AML-193 (cell line): ENCODE measurements at regions not wholly inside any gene's neighbourhood (a gene's known extent, or its start where the extent isn't known, plus 50 kb on each side); places are given as distances from the start of the nearest gene placed in this dataset.

Experiments used
- DNase-seq, 2 experiments: peaks; one replicate each; lab custom pipeline; 2025; lab: John Stamatoyannopoulos, UW

GRCh38 chr14:97298736-97299135 is 501.6 kb downstream of the VRK1 start:
- no peak for DNase-seq

GRCh38 chr14:97299661-97300060 is 502.5 kb downstream of the VRK1 start:
- no peak for DNase-seq

DNA sequence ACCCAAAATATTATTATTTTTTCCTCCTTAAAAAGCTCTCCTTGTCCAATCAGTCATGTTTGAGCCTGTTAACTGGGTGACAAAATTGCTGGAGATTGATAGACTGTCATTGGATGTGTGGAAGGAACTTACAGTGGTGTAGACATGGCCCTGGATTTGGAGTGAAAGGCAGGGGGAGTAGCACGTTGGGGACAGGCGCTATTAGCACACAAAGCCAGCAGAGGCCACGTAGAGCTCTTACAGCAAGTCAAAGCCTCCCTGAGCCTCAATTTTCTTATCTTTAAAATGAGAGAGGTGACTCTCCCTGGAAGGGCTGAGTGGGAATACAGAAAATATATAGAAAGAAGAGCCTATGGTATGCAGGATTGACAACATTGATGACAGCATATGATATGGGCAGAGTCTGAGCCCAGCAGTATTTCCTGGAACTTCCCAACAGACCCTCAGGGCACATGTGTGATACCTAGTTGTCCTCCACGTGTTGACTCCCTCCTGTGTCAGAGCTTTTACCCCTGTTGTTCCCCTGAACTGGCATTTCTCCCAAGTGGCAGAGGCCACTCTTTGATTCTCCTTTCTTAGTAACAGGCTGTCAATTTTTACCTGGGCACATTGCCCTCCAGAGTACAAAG is 504.9 kb downstream of the VRK1 start:
- DNase-seq: no peak

DNA sequence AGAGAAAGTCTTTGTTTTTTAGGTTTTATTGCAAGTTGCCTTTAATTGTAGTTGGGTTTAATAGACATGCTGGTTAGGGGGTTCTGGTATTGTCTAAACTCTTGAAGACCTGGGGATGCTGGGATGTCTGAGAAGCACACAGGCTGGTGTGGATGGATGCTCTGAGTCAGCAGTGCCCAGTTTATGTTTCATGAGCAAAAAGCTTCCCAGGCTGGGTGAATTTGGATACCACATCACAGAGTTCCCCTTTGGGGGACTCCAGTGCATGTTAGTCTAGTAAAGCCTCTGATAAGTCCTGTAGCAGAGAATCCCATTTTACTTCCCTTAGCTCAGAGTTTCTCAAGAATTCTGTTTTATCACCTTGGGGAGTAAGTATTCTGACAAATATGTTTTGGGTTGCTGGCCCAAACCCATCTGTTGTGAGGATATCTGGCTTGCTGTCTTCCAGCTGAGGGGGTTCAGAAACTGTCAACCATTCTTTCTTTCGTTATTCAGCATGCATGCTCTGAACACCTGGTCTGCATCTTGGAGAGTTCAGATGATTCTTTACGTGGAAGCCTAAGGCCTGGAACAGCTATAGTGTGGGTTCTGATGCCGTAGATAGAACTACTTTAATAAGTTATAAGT is 509.1 kb downstream of the VRK1 start:
- DNase-seq: no peak

DNA sequence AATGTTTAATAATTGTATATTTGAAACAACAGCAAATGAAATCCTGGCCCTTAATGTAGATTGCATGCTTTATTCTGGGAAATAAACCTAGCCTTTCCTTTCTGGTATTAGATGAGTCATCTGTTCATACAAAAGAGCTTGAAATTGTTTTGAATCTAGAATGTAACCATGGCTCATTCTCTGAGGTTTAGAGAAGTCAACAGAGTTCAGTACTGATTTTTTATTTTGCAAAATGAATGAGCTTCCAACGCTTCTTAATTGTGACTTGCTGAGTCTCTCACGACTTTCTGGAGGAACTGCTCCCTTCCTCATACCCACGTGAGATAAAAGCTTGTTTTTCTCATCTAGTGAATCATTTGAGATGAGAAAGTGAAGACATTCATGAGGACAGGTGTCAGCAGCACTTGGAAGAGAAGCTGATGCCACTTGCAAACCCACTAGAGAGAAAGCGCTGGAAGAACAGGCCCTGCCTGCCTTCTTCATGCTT is 509.6 kb downstream of the VRK1 start:
- no peak for DNase-seq

GRCh38 chr14:97311411-97311810 is 514.2 kb downstream of the VRK1 start:
- no peak for DNase-seq

DNA sequence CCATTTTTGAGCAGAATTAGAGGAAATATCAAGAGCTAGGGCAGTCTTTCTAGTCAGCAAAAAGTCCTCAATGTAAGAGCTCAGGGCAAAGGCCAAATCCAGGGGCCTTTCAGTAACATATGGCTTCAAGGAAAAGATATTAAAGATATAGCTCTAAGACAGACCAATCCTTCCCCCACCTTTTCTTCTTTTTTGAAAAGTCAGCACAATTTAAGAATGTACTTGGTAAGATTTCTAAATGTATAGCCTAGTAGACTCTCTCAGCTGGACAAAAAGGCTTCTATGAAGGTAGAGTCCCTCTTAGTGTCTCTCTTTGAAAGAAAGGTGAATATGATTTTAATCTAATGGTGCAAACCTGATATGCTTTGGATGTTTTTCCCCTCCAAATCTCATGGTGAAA is 515.7 kb downstream of the VRK1 start:
- no peak for DNase-seq

DNA sequence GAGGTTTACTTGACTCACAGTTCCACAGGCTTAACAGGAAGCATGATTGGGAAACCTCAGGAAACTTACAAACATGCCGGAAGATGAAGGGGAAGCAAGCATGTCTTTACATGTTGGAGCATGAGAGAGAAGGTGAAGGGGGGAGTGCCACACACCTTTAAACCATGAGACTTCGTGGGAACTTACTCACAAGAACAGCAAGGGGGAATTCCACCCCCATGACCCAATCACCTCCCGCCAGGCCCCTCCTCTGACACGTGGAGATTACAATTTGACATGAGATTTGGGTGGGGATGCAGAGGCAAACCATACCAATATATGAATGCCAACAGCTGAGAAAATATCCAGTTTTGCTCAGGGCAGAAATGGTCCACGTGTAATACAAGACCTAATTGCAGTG is 518.6 kb downstream of the VRK1 start:
- DNase-seq: no peak

DNA sequence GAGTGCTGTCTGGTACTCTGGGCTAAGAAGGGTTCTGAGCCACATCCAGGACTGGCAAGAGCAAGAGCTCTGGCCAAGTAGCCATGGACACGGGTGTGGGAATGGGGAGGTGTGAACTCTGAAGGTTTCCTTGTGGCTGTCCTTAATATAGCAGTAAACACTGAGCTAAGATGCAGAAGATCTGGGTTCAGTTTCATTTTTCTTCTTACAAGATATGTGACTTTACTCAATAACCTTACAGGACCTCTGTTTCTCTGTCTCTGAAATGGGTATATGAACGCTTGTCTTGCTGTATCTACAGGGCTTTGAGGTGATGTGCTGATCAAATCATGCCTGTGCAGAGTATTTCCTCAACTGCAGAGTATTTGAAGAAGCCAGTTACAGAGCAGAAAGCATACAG is 521.2 kb downstream of the VRK1 start:
- DNase-seq: no peak

DNA sequence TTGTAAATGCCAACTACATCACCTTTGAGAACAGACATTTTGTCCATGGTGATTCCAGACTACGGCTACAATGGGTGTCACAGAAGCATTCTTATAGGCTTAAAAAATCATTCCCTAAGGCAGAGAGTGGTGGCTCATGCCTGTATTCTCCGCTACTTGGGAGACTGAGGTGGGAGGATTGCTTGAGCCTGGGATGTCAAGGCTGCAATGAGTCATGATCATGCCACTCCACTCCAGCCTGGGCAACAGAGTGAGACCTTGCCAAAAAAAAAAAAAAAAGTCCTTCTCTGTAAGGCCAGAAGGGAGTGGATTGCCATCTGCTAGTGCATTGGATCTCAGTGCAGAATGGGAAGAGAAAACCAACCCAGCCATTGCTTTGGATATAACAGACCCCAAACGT is 522.5 kb downstream of the VRK1 start:
- DNase-seq: no peak

- no peak for DNase-seq
These were observed 531.6 kb downstream of the VRK1 start for GRCh38 chr14:97328743-97329142.

DNA sequence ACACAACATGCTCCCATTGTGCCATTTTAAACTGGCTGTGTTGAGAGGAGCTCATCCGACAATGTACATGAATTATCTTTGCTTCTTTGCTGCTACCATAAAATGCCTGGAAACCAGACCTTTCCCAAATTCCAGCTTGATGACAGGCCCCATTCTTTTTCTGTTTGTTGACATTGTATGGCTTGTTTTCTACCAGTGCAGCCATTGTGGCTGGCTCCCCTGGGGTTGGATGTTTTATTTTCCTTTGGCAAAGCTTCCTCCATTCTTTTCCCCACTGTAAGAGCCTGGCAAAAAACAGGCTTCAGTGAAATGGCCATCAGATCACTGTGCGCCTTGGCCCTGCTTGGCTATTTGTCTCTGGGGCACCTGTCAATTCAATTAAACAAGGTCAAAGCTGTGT is 532.5 kb downstream of the VRK1 start:
- DNase-seq: no peak

- DNase-seq: no peak
These were observed 533.9 kb downstream of the VRK1 start for GRCh38 chr14:97331058-97331457.

- DNase-seq: no peak
These were observed 534.3 kb downstream of the VRK1 start for GRCh38 chr14:97331526-97331925.

DNA sequence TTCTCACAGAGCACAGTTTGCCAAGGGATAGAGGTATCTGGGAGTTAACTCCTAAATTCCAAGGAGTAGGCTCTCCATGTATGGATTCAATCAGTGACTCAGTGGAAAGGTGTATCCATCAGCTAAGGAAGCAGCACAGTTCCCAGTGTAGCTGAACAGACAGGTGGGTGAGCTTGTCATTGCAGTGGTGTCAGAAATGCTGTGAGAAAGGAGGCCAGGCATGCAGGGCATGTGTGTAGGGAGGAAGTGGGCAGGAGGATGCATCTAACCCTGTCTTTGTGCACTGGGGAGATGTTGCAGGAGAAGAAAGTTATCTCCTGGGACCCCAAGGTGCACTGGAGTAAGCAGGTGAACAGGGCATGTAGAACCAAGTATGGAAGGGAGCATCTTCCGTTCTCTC is 539.0 kb downstream of the VRK1 start:
- DNase-seq: no peak

- no peak for DNase-seq
These were observed 539.6 kb downstream of the VRK1 start for GRCh38 chr14:97336816-97337215.

GRCh38 chr14:97337267-97337666 is 540.1 kb downstream of the VRK1 start:
- DNase-seq: no peak

- DNase-seq: no peak
These were observed 540.5 kb downstream of the VRK1 start for GRCh38 chr14:97337670-97338069.

GRCh38 chr14:97344666-97345065 is 547.5 kb downstream of the VRK1 start:
- no peak for DNase-seq

- no peak for DNase-seq
These were observed 549.5 kb downstream of the VRK1 start for GRCh38 chr14:97346675-97347074.

DNA sequence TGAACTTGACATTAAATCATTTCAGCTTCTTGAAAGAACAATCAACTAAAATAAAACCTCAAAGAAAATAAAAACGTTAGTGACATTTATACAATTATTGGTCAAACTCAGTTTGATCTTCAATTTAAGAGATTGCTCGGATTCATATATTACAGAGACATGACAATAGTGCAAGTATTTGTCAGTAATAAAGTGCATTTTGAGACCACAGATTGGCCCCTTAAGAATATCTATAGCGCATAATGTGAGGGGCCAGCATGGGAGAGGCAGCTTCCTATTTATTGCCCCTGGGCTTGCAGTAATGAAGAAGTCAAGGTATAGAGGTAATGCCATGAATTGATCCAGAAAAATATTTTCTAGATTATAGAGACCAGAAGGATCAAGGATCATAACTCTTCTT is 552.3 kb downstream of the VRK1 start:
- no peak for DNase-seq

- DNase-seq: no peak
These were observed 552.8 kb downstream of the VRK1 start for GRCh38 chr14:97349946-97350345.

DNA sequence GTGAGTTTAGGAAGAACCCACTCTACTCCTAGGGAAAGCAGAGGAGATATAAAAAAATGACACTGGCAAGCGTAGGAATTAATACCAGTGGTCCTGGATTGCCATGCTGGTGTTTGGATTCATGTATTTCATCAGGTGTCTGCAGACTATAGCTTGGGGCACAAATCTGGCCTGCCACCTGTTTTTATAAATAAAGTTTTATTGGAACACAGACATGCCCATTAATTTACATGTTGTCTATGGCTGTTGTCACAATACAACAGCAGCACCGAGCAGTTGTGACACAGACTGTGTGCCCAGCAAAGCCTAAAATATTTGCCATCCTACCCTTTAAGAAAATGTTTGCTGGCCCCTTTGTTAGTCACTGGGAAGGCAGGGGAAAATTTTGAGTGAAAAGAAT is 553.2 kb downstream of the VRK1 start:
- DNase-seq: no peak
